Right lobe of liver (tissue), 6 donors: ENCODE measurements at regions not wholly inside any gene's neighbourhood (a gene's known extent, or its start where the extent isn't known, plus 50 kb on each side); places are given as distances from the start of the nearest gene placed in this dataset.
A peak's percentile ranks its signal among the peaks of the same experiment; 100 is the strongest.

Experiments
- ATAC-seq, 4 donors: fragments of 200-7000 bp; cut with Tn5 transposase; one replicate each; pipeline ENCODE4 v1.9.1; 2020; ENCODE audit warnings: mild to moderate bottlenecking in 4 of 4, moderate library complexity in 4 of 4
- DNase-seq, 3 donors: peaks; one replicate each; pipeline ENCODE4 v3.0.0-alpha.2; 2020
- H3K27ac ChIP-seq, 3 donors: fragments of 200-600 bp; one replicate each; pipeline ENCODE4 v1.8.0; 2022
- H3K27me3 ChIP-seq, 2 donors: fragments of 200-600 bp; one replicate each; pipeline ENCODE4 v1.8.0; 2022
- H3K36me3 ChIP-seq, 4 donors: fragments of 200-600 bp; sonication (generic) in 1 of 4; one replicate each; pipeline versions ENCODE4 v1.5.1 to v1.8.0; 2017 to 2022; ENCODE audit warnings: control low read depth in 1 of 4
- H3K4me1 ChIP-seq, 4 donors: fragments of 200-600 bp; sonication (generic) in 1 of 4; one replicate each; pipeline versions ENCODE4 v1.5.1 to v1.8.0; 2017 to 2022; ENCODE audit warnings: control low read depth in 1 of 4
- H3K4me3 ChIP-seq, 3 donors: fragments of 200-600 bp; one replicate each; pipeline ENCODE4 v1.8.0; 2022
- H3K9me3 ChIP-seq, 4 donors: fragments of 200-600 bp; sonication (generic) in 1 of 4; one replicate each; pipeline versions ENCODE4 v1.5.1 to v1.8.0; 2017 to 2022; ENCODE audit warnings: control low read depth in 1 of 4
- POLR2A ChIP-seq: fragments of 450-650 bp; IDR thresholded peaks from one replicate; pipeline ENCODE4 v1.6.1; 2017; ENCODE audit warnings: antibody characterized with exemption, mild to moderate bottlenecking
- WGBS: methylation state at CpG from one replicate; pipeline ENCODE4 v1.1.6; 2018; ENCODE audit warnings: low coverage, low lambda C conversion rate; ENCODE audit not compliant: insufficient coverage; ENCODE audit errors: missing lambda C conversion rate; 5-methylcytosine and 5-hydroxymethylcytosine counted together
- intact Hi-C, 2 donors: fragments of 100-400 bp; cut with DNase I; formaldehyde crosslinking; loops; one replicate each; pipeline versions ENCODE4 v1.11.2 to v1.14.1; 2022
- TF ChIP-seq, protein P1 (sequence below), 4 donors: fragments of 200-600 bp in 3 of 4; fragments of 450-650 bp in 1 of 4; IDR thresholded peaks; one replicate each; pipeline versions ENCODE4 v1.5.1 to v1.8.0; 2016 to 2022; ENCODE audit warnings: antibody characterized with exemption in 4 of 4, mild to moderate bottlenecking in 2 of 4
- donor health status: DM: no; HTN: yes; CAD: no.
- donor health status: DM: no; HTN: no; CAD: no.
- donor health status: DM: no; HTN: no; CAD: no.
- donor health status: DM: no; HTN: yes; CAD: no.
- donor health status: DM: no; HTN: yes; CAD: no.

DNA sequence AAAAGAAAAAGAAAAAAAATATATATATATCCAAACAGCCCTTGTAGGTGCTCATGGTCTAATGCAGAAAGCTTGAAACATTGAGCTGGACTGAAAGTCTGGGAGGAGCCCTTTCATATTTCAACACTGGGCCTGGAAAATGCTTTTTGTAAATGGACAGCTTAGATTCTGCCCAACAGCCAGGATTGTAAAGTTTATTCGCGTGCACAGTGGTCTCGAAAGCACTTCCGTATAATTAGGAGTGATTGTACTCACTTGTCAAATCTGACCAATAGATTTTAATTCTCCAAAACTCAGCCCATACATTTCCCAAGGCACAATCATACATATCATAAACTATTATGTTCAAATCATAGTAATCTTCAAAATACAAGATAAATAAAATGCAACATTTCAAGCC is 260.1 kb downstream of the COL4A1 start:
- Histone ChIP-seq H3K27ac (peak overlapping the region in 2 of 3 donors; percentile 61 to 80), H3K4me3 (no peak overlapping the region), H3K27me3 (no peaks in the 10 kb centered on the region), H3K36me3 (no peaks in the 10 kb centered on the region), H3K4me1 (peaks cover 0 to 39% (median 11%) of the 10 kb centered on the region in 4 donors), H3K9me3 (no peaks in the 10 kb centered on the region)
- intact Hi-C loops = no loop called here
- DNase-seq (no peak), ATAC-seq (peak in 2 of 4 donors; percentile 7 to 40)
- 67% methylated on average over 4 of the region's 4 CpGs for WGBS
- TF ChIP-seq, protein P1, sequence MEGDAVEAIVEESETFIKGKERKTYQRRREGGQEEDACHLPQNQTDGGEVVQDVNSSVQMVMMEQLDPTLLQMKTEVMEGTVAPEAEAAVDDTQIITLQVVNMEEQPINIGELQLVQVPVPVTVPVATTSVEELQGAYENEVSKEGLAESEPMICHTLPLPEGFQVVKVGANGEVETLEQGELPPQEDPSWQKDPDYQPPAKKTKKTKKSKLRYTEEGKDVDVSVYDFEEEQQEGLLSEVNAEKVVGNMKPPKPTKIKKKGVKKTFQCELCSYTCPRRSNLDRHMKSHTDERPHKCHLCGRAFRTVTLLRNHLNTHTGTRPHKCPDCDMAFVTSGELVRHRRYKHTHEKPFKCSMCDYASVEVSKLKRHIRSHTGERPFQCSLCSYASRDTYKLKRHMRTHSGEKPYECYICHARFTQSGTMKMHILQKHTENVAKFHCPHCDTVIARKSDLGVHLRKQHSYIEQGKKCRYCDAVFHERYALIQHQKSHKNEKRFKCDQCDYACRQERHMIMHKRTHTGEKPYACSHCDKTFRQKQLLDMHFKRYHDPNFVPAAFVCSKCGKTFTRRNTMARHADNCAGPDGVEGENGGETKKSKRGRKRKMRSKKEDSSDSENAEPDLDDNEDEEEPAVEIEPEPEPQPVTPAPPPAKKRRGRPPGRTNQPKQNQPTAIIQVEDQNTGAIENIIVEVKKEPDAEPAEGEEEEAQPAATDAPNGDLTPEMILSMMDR (IDR thresholded peaks at IDR 0.05) = no peak

DNA sequence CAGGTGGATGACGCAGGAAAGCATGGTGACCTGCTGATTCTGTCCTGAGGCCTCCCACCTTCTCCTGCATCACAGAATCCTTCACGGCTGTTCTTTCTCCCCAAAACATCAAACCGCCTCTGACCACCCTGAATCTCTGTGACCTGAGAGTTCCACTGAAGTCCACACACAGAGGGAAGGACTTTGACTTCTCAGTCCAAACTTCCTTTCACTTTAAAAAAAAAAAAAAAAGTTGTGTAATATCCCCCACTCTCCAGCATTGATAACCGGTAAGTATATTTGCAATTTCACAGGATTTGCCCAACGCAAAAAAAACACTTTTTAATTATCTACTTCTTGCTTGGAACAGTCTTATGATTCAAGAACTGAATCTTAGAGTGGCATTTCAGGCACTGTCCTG is 259.5 kb upstream of the IRS2 start:
- 36% methylated on average over 5 of the region's 5 CpGs for WGBS

DNA sequence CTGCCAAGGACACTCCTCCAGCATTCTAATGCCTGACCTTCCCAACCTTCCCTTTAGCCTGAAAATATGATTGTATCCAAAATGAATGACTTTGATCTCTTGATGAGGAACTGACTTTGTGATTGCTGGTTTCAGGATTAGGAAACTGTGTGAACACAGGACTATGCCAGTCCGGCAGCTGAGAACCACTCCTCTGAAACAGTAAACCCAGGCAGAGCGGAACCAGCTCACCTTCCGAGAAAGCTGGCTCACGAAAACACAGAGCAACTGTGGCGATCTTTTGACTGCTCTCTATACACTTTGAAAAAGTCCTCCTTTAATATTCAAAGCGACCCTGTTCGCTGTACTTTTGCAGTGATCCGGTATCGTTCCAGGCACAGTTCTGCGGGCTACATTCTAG is 258.8 kb upstream of the IRS2 start:
- H3K4me1 ChIP-seq = peaks cover 0 to 39% (median 11%) of the 10 kb centered on the region in 4 donors
- DNase-seq = no peak
- H3K27me3 ChIP-seq = no peaks in the 10 kb centered on the region
- intact Hi-C loops = no loop called here
- no peaks in the 10 kb centered on the region for H3K9me3 ChIP-seq
- H3K4me3 ChIP-seq = peak overlapping the region in 1 of 3 donors; percentile 19
- peak overlapping the region in 2 of 3 donors; percentile 29 to 80 for H3K27ac ChIP-seq
- no peaks in the 10 kb centered on the region for H3K36me3 ChIP-seq
- WGBS = 88% methylated on average over 6 of the region's 10 CpGs
- no peak for TF ChIP-seq POLR2A
- TF ChIP-seq, protein P1 (IDR thresholded peaks at IDR 0.05) = no peak
- ATAC-seq = peak; percentile 7 to 36 (median 13)

More for the DNA sequence above, 259.5 kb upstream of the IRS2 start:
- peak overlapping the region; percentile 45 to 80 (median 61) for H3K27ac ChIP-seq
- H3K36me3 ChIP-seq = no peaks in the 10 kb centered on the region
- H3K4me1 ChIP-seq = peaks cover 0 to 39% (median 11%) of the 10 kb centered on the region in 4 donors
- DNase-seq (no peak), ATAC-seq (peak; percentile 56 to 74 (median 58))
- TF ChIP-seq, protein P1 (IDR thresholded peaks at IDR 0.05) = no peak
- no peak for TF ChIP-seq POLR2A
- no peaks in the 10 kb centered on the region for H3K27me3 ChIP-seq
- intact Hi-C loops = no loop called here
- H3K4me3 ChIP-seq = peak overlapping the region in 2 of 3 donors; percentile 4 to 19
- no peaks in the 10 kb centered on the region for H3K9me3 ChIP-seq

DNA sequence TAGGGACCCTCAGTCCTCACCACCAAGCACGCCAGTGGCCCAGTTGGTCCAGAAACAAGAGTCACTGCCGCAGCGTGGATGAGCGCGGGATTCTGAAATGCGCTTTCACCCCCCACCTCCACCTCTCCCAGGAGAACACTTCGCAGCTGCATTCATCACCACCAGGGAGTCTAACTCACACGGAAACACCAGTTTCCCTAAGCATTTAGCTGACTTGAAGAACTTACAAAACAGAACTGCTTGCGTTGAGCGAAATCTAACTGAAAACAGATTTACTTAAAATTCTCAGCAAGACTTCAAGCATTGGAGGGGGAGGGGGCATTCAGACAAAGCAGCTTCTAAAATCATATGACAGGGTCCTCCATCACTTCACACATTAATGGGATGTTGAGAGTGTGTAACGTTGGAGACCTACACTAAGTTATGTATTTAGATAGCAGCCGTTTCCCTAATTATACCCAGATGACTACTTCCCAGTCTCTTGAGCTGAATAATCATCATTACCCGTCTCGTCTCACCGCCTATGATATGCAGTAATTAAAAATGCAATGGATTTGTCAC is 258.2 kb upstream of the IRS2 start:
- DNase-seq (no peak), ATAC-seq (no peak)
- H3K27me3 ChIP-seq = no peaks in the 10 kb centered on the region
- H3K27ac ChIP-seq = peak overlapping the region in 1 of 3 donors; percentile 80
- peak overlapping the region in 2 of 3 donors; percentile 18 to 19 for H3K4me3 ChIP-seq
- TF ChIP-seq, protein P1 (IDR thresholded peaks at IDR 0.05) = no peak
- no peak for TF ChIP-seq POLR2A
- peaks cover 0 to 39% (median 11%) of the 10 kb centered on the region in 4 donors for H3K4me1 ChIP-seq
- WGBS = 86% methylated on average over 9 of the region's 15 CpGs
- no peaks in the 10 kb centered on the region for H3K36me3 ChIP-seq
- intact Hi-C loops = no loop called here
- no peaks in the 10 kb centered on the region for H3K9me3 ChIP-seq
